Left cardiac atrium (tissue), 4 donors: ENCODE measurements at regions not wholly inside any gene's neighbourhood (a gene's known extent, or its start where the extent isn't known, plus 50 kb on each side); places are given as distances from the start of the nearest gene placed in this dataset.

Experiments
- ATAC-seq, 2 donors: fragments of 200-7000 bp; cut with Tn5 transposase; one replicate each; pipeline ENCODE4 v1.9.1; 2020; ENCODE audit warnings: mild to moderate bottlenecking in 2 of 2, moderate library complexity in 2 of 2
- DNase-seq: peaks from one replicate; pipeline ENCODE4 v3.0.0-alpha.2; 2020
- intact Hi-C, 2 donors: fragments of 100-400 bp; cut with DNase I; formaldehyde crosslinking; loops; one replicate each; pipeline versions ENCODE4 v1.14.1 to v1.15.1; 2022 to 2023
- donor health status: DM: no; HTN: yes; CAD: no.
- donor health status: DM: no; HTN: yes; CAD: no; lungs with severe emphysema.
- donor health status: DM: yes; HTN: yes; CAD: no.
- donor health status: Dilated cardiomyopathy.

DNA sequence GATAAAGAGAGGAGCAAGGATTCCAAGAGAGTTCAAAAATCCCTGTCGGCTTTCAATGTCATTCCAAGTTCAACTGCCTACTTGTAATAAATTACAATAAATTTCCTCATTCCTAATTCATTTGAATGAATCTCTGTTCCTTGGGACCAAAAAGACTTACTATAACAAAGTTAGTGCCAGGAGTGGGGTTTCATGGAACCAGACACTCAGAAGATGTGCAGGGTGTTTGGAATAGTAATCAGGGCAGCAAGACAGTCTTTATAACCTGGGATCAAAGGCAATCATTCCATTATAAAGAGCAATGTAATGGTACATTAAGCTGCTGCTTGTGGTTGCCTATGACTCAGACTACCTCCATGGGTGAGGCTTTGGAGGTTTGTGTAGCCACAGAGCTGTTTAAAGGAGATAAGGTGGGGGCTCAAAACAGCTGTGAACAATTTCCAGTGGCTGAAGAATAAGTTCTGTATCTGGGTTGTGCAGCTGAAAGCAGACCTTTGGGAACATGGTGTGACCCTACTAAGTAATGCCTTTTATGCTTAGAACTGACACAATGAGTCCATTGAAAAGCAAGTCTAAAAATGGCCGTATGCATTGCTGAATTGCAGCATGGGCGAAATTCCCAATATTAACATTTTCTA lies 159.9 kb downstream of the LINC00237 start:
- intact Hi-C loops, result no loop called here
- DNase-seq, result no peak
- ATAC-seq, result no peak

- DNase-seq (no peak), ATAC-seq (no peak)
- intact Hi-C loops, result no loop called here
Measured at GRCh38 chr20:20941468-20941889, 164.7 kb downstream of the LINC00237 start.

DNA sequence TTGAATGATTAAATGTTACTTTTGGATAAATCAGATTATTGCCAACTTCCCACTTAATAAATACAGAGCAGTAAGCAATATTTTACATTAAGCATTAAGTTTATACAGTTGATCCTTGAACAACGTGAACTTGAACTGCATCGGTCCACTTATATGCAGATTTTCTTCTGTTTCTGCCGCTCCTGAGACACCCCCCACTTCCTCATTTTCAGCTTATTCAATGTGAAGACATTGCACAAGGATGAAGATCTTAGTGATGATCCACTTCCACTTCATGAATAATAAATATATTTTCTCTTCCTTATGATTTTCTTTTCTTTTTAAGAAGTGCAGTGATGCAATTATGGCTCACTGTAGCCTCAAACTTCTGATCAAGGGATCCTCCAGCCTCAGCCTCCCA lies 167.2 kb downstream of the LINC00237 start:
- DNase-seq (no peak), ATAC-seq (no peak)
- intact Hi-C loops, result no loop called here

GRCh38 chr20:20938599-20938998 lies 167.6 kb downstream of the LINC00237 start:
- intact Hi-C loops, result no loop called here
- DNase-seq (no peak), ATAC-seq (no peak)

- intact Hi-C loops, result no loop called here
- DNase-seq (no peak), ATAC-seq (no peak)
Measured at GRCh38 chr20:20938131-20938530, 168.0 kb downstream of the LINC00237 start.

DNA sequence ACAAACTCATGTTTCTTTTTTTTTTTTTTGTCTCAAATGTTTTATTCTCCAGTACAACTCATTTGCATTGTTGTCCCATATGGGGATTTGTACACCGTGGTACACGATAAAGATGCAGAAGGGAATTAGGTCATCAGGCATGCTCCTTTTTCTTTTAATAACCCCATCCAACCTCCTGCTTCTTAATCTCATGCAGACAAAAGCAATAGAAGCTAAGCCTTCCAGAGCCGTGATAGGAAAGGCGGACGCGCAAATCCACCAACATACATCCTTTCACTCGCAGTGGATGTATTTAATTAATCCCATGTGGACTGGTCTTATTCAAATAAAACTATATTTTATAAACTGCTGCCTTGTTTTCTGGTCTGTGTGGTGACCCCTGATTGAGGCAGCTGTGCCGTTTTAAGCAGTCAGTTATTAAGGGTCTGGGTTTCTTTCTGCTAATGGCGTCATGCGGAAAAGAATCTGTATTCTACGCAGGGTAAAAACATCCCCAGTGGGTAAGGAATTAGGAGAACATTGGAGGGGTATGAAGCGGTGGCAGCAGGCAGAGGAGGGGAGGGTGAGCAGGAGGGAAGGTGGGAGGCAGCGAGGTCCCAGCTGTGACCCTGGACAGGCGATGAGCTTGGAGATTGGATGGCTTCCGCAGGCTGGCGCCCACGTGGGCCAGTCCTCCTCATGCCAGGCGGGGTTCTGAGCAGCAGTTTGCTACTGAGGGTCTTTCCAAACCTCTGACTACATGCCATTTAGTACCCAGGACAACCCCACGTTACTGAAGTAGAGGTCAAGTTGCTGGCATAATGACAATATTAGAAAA lies 172.8 kb downstream of the LINC00237 start:
- intact Hi-C loops, result no loop called here
- no peak for DNase-seq
- ATAC-seq, result no peak

DNA sequence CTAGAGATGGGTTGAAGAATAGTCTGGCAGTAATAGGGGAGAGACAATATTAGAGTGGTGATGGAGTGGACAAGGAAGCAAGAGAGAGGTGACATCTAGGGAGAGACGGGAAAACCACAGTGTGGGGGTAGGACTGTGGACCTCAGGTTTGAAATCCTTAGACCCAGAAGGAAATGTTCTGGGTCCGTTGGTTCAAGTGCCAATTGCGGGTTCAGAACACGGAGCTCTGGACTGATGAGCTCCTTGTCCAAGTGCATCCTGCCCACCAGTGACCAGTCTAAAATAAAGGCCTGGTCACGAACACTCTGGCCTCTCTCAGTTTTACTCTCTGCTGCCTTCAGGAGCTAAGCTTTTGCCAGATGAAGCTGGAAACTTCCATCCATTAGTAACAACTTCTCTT lies 174.0 kb downstream of the LINC00237 start:
- ATAC-seq (no peak), DNase-seq (no peak)
- intact Hi-C loops, result no loop called here

- intact Hi-C loops, result no loop called here
- no peak for DNase-seq
- no peak for ATAC-seq
Measured at GRCh38 chr20:20931632-20932031, 174.5 kb downstream of the LINC00237 start.

GRCh38 chr20:20931024-20931423 lies 175.1 kb downstream of the LINC00237 start:
- intact Hi-C loops, result no loop called here
- no peak for ATAC-seq
- DNase-seq, result no peak

DNA sequence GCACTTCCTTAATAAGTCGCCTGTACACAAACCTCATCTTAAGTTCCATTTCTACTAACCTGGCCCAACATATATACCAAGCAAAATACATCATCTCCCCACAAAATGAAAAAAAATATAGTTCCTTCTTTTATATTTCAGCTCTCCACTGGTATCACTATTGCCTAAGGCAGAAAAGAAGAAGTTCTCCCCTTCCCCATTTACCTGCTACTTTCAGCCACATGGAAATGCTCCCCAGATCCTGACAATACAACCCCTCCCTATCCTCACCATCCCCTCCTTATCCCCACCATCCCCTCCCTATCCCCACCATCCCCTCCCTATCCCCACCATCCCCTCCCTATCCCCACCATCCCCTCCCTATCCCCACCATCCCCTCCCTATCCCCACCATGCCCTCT lies 175.7 kb downstream of the LINC00237 start:
- no peak for DNase-seq
- intact Hi-C loops, result no loop called here
- ATAC-seq, result no peak

DNA sequence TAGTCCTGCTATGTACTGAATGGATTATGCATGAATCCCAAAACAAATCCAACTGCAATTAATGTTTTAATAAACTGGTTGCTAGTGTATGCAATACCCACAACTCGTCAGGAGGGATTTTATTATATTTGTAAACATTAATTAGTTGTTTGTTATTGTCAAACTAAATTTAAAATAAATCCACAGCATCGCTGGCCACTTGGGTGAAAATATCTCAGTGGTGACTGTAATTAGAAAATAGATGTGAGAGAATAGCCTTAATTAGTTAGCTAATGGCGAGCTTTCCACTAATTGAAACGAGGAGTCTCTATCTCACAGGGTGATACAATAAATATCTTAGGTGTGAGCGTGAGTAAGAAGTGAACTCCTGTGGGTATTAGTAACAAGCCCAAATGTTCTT lies 176.8 kb downstream of the LINC00237 start:
- ATAC-seq (no peak), DNase-seq (no peak)
- intact Hi-C loops, result no loop called here

- intact Hi-C loops, result no loop called here
- no peak for ATAC-seq
- DNase-seq, result no peak
Measured at GRCh38 chr20:20926222-20926905, 179.8 kb downstream of the LINC00237 start.

- intact Hi-C loops, result no loop called here
Measured at GRCh38 chr20:20920433-20920832, 185.7 kb downstream of the LINC00237 start.

GRCh38 chr20:20915844-20916243 lies 190.3 kb downstream of the LINC00237 start:
- ATAC-seq, result no peak
- intact Hi-C loops, result no loop called here
- DNase-seq, result no peak

More at GRCh38 chr20:20920433-20920832, 185.7 kb downstream of the LINC00237 start:
- ATAC-seq (no peak), DNase-seq (no peak)

GRCh38 chr20:20904501-20904831 lies 192.0 kb upstream of the RALGAPA2 start:
- no peak for DNase-seq
- intact Hi-C loops, result no loop called here

DNA sequence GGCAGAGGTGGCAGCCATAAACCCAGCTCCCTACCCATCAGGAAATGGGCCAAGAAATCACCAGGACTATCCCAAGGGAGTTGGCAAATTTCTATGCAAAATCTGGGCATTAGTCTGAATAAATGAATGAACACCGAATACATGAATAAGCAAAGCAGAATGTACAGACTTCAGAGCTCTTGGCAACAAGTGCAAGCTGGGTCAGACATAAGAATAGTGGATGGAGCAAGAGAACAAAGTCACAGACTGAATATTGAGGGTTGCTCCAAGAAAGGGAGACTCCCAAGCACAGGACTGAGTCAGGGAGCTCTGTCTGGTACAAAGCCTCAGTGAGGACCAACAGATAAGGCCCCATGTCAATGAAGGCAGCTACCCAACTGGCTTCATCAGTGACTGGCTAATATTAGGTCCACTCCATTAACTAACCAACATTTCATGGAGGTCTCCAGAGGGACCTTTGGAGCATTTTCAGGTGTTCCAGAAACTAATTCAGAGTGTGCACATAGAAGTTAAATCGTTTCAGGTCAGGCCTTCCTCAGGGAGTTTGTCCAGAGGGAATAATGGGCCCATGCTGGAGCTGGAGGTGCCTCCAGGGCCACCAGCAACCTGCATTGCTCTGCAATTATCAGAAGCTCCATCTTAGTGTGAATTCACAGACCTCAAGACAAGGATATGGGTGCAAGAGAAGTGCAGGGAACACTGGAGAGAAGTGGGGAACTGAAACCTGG lies 191.5 kb upstream of the RALGAPA2 start:
- ATAC-seq (no peak), DNase-seq (no peak)
- intact Hi-C loops, result no loop called here

More at GRCh38 chr20:20904501-20904831, 192.0 kb upstream of the RALGAPA2 start:
- ATAC-seq, result no peak

DNA sequence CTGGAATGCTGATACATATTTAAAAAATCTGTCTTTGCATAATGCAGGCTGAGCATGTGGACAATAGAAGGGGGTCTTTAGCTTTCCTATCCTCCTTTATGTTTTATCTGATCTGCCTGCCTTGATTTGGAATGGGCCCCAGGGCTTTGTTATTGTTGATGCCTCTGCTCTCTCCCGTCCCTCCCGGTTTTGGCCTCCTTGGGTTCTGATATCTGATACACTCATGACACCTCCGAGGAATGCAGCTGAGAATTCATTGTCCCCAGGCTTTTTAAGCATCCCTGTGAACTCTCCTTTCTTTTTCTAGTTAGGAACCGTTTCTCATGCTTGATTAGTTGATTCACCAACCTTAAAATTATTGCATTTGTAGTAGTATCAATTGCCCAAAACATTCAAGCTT lies 185.5 kb upstream of the RALGAPA2 start:
- DNase-seq, result no peak
- no peak for ATAC-seq
- intact Hi-C loops, result loop anchor here in 1 of 2 donors (10.0 kb wide), 1 partner anchor 57 kb away; no protein-coding TSS in a partner anchor

DNA sequence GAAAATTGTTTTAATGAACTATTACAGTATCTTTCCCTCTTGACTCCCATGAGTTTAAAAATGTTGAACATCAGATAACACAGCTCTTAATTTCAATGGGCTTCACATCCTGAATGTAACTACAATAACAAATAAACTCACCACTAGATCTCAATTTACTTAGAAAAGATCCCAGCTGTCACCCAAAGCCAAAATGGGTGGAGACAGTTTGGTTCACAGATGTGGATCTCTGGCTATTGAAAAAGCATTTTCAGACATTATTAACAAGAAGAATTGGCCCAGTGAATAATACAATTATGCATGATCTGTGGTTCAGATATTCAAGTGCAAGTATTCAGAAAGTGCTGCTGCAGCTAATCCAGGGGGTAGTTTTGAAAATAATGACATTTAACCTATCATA lies 184.7 kb upstream of the RALGAPA2 start:
- no peak for ATAC-seq
- no peak for DNase-seq
- intact Hi-C loops, result loop anchor here in 1 of 2 donors (10.0 kb wide), 1 partner anchor 58 kb away; no protein-coding TSS in a partner anchor

DNA sequence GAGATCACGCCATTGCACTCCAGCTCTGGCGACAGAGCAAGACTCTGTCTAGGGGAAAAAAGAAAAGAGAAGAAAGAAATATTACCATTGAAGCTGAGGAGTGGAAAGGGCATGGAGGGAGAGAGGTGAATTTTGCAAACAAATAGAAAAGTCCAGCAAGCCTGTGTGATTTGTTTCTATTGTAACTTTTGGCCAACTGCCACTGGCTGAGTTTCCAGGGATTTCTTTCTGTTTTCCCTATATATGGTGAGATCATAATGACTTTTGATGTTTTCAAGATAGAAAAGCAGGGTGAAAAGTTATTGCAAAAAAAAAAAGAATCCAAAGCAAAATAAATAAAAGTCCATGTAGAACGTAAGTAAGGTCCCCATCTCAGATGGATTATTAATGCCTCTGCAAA lies 184.2 kb upstream of the RALGAPA2 start:
- intact Hi-C loops, result loop anchor here in 1 of 2 donors (10.0 kb wide), 1 partner anchor 58 kb away; no protein-coding TSS in a partner anchor
- ATAC-seq (no peak), DNase-seq (no peak)
